GM12874 (cell line): ENCODE measurements at regions not wholly inside any gene's neighbourhood (a gene's known extent, or its start where the extent isn't known, plus 50 kb on each side); places are given as distances from the start of the nearest gene placed in this dataset.

Experiments
- CTCF ChIP-seq: IDR thresholded peaks from 2 replicates; pipeline ENCODE4 v1.5.1; 2011; ENCODE audit warnings: low read depth, mild to moderate bottlenecking, control low read depth, low read length, moderate library complexity; ENCODE audit not compliant: insufficient read depth

GRCh38 chr13:31081316-31081715 is 80.4 kb downstream of the HSPH1 start:
- no peak for TF ChIP-seq CTCF

- no peak for TF ChIP-seq CTCF
Measured at GRCh38 chr13:31074756-31075155, 86.9 kb downstream of the HSPH1 start.

GRCh38 chr13:31073859-31074718 is 87.6 kb downstream of the HSPH1 start:
- no peak for TF ChIP-seq CTCF

- TF ChIP-seq CTCF = no peak
Measured at GRCh38 chr13:31072041-31072440, 89.7 kb downstream of the HSPH1 start.

- no peak for TF ChIP-seq CTCF
Measured at GRCh38 chr13:31069808-31070534, 91.7 kb downstream of the HSPH1 start.

GRCh38 chr13:31068119-31068423 is 93.6 kb downstream of the HSPH1 start:
- no peak for TF ChIP-seq CTCF

GRCh38 chr13:31067416-31068118 is 94.1 kb downstream of the HSPH1 start:
- no peak for TF ChIP-seq CTCF
